ENCODE measurements at regions not wholly inside any gene's neighbourhood (a gene's known extent, or its start where the extent isn't known, plus 50 kb on each side); places are given as distances from the start of the nearest gene placed in this dataset.
"Not testable (repeated sequence)": the region's sequence is repeated elsewhere in the genome, so short reads cannot be mapped to it uniquely, and the experiment has no call there.

- no peak for DNase-seq (ENCODE audit: low spot score)
These were observed 122.8 kb downstream of the ATPSCKMT start for GRCh38 chr5:10126900-10127299.

GRCh38 chr5:10125116-10125515 is 124.6 kb downstream of the ATPSCKMT start:
- DNase-seq (ENCODE audit: low spot score), result no peak

GRCh38 chr5:10124287-10124686 is 125.4 kb downstream of the ATPSCKMT start:
- no peak for DNase-seq (ENCODE audit: low spot score)

GRCh38 chr5:10123254-10123989 is 126.3 kb downstream of the ATPSCKMT start:
- no peak for DNase-seq (ENCODE audit: low spot score)

GRCh38 chr5:10122076-10122726 is 127.5 kb downstream of the ATPSCKMT start:
- no peak for DNase-seq (ENCODE audit: low spot score)

- DNase-seq (ENCODE audit: low spot score), result no peak
These were observed 128.8 kb downstream of the ATPSCKMT start for GRCh38 chr5:10120934-10121333.

GRCh38 chr5:10118150-10118549 is 131.5 kb downstream of the ATPSCKMT start:
- DNase-seq (ENCODE audit: low spot score), result no peak

GRCh38 chr5:10116594-10116993 is 133.1 kb downstream of the ATPSCKMT start:
- no peak for DNase-seq (ENCODE audit: low spot score)

GRCh38 chr5:10115669-10116068 is 134.0 kb downstream of the ATPSCKMT start:
- DNase-seq (ENCODE audit: low spot score), result no peak

- DNase-seq (ENCODE audit: low spot score), result peak; percentile 79
These were observed 138.1 kb downstream of the ATPSCKMT start for GRCh38 chr5:10111571-10111970.

GRCh38 chr5:10110228-10110627 is 139.5 kb downstream of the ATPSCKMT start:
- DNase-seq (ENCODE audit: low spot score), result no peak

- DNase-seq (ENCODE audit: low spot score), result no peak
These were observed 140.4 kb downstream of the ATPSCKMT start for GRCh38 chr5:10109299-10109698.

- no peak for DNase-seq (ENCODE audit: low spot score)
These were observed 142.9 kb downstream of the ATPSCKMT start for GRCh38 chr5:10106806-10107205.

- no peak for DNase-seq (ENCODE audit: low spot score)
These were observed 143.4 kb downstream of the ATPSCKMT start for GRCh38 chr5:10106285-10106684.

GRCh38 chr5:10102706-10103497 is 146.8 kb downstream of the ATPSCKMT start:
- peak; percentile 75 for DNase-seq (ENCODE audit: low spot score)

- not testable (repeated sequence) for DNase-seq (ENCODE audit: low spot score)
These were observed 147.5 kb downstream of the ATPSCKMT start for GRCh38 chr5:10102235-10102634.

GRCh38 chr5:10099548-10099947 is 150.1 kb downstream of the ATPSCKMT start:
- DNase-seq (ENCODE audit: low spot score), result no peak

GRCh38 chr5:10091701-10092100 is 158.0 kb downstream of the ATPSCKMT start:
- peak; percentile 31 for DNase-seq (ENCODE audit: low spot score)

- DNase-seq (ENCODE audit: low spot score), result no peak
These were observed 159.6 kb downstream of the ATPSCKMT start for GRCh38 chr5:10090074-10090473.

- DNase-seq (ENCODE audit: low spot score), result no peak
These were observed 164.5 kb downstream of the ATPSCKMT start for GRCh38 chr5:10085185-10085584.

- DNase-seq (ENCODE audit: low spot score), result no peak
These were observed 168.1 kb downstream of the ATPSCKMT start for GRCh38 chr5:10081584-10081983.

- no peak for DNase-seq (ENCODE audit: low spot score)
These were observed 171.7 kb downstream of the ATPSCKMT start for GRCh38 chr5:10077791-10078545.
